ENCODE measurements at regions not wholly inside any gene's neighbourhood (a gene's known extent, or its start where the extent isn't known, plus 50 kb on each side); places are given as distances from the start of the nearest gene placed in this dataset.

DNA sequence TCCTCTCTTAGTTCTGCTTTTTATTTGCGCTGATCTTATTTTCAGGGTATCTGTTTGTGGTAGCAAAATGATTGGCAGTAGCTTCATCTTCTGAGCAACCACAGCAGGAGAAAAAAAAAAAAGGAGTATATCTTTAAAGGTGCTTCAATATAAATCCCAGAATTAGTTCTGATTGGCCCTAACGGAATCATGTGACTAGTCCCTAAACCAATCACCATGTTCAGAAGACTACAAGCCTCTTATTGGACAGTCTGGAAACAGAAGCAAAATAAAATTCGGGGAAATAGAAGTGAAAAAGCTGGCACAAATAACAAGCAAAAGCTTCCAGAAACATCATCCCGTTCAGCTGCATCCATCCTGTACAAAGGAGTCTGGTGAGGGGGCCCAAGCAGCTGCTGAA, 49.9 kb upstream of the PTPRO start:
- Histone ChIP-seq H3K4me3 (no peak overlapping the region), H3K36me3 (no peaks in the 10 kb centered on the region), H3K9me3 (no peaks in the 10 kb centered on the region), H3K4me1 (replicated peaks) (peaks cover 9% of the 10 kb centered on the region), H3K27ac (no peak overlapping the region), H3K27me3 (replicated peaks; ENCODE audit: insufficient read depth) (no peaks in the 10 kb centered on the region)
- intact Hi-C loops (cut with DNase I), result loop anchor here (10.0 kb wide), 3 partner anchors 278 to 428 kb away; partner anchors contain the start of gene ART4
- DNase-seq (ENCODE audit: low spot score), result no peak
- TF ChIP-seq POLR2AphosphoS5 (IDR thresholded peaks at IDR 0.05), result no peak
- TF ChIP-seq, protein P1, sequence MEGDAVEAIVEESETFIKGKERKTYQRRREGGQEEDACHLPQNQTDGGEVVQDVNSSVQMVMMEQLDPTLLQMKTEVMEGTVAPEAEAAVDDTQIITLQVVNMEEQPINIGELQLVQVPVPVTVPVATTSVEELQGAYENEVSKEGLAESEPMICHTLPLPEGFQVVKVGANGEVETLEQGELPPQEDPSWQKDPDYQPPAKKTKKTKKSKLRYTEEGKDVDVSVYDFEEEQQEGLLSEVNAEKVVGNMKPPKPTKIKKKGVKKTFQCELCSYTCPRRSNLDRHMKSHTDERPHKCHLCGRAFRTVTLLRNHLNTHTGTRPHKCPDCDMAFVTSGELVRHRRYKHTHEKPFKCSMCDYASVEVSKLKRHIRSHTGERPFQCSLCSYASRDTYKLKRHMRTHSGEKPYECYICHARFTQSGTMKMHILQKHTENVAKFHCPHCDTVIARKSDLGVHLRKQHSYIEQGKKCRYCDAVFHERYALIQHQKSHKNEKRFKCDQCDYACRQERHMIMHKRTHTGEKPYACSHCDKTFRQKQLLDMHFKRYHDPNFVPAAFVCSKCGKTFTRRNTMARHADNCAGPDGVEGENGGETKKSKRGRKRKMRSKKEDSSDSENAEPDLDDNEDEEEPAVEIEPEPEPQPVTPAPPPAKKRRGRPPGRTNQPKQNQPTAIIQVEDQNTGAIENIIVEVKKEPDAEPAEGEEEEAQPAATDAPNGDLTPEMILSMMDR (IDR thresholded peaks at IDR 0.05), result no peak
- no peak for TF ChIP-seq POLR2A (IDR thresholded peaks at IDR 0.05)
- WGBS, result 96% methylated on average over 4 of the region's 4 CpGs
